H9 (cell line): ENCODE measurements at regions not wholly inside any gene's neighbourhood (a gene's known extent, or its start where the extent isn't known, plus 50 kb on each side); places are given as distances from the start of the nearest gene placed in this dataset.
A peak's percentile ranks its signal among the peaks of the same experiment; 100 is the strongest.

Experiments
- DNase-seq: peaks from one replicate; pipeline ENCODE4 v3.0.0-alpha.2; 2017
- H2AFZ ChIP-seq: one replicate; pipeline ENCODE4 v1.6.1; 2013; ENCODE audit warnings: mild to moderate bottlenecking, low read length, control low read depth, moderate library complexity
- H2AK5ac ChIP-seq: 2 replicates; pipeline ENCODE4 v1.6.1; 2013; ENCODE audit warnings: low read length, control low read depth, mixed read lengths; ENCODE audit not compliant: insufficient read length
- H2BK120ac ChIP-seq: one replicate; pipeline ENCODE4 v1.6.1; 2013; ENCODE audit warnings: low read depth, mild to moderate bottlenecking, low read length, control low read depth, inconsistent platforms; ENCODE audit not compliant: poor library complexity, severe bottlenecking
- H2BK12ac ChIP-seq: 2 replicates; pipeline ENCODE4 v1.6.1; 2013; ENCODE audit warnings: low read length, control low read depth, mixed read lengths, low read depth; ENCODE audit not compliant: insufficient read length
- H2BK15ac ChIP-seq: 2 replicates; pipeline ENCODE4 v1.6.1; 2013; ENCODE audit warnings: low read depth, low read length, control low read depth
- H2BK20ac ChIP-seq: one replicate; pipeline ENCODE4 v1.6.1; 2013; ENCODE audit warnings: low read depth, mild to moderate bottlenecking, low read length, control low read depth, inconsistent platforms; ENCODE audit not compliant: poor library complexity, severe bottlenecking
- H2BK5ac ChIP-seq: 2 replicates; pipeline ENCODE4 v1.6.1; 2013; ENCODE audit warnings: low read length, control low read depth, mixed read lengths; ENCODE audit not compliant: insufficient read length
- H3K14ac ChIP-seq: 2 replicates; pipeline ENCODE4 v1.6.1; 2013; ENCODE audit warnings: low read length, control low read depth; ENCODE audit not compliant: insufficient read depth
- H3K18ac ChIP-seq: 2 replicates; pipeline ENCODE4 v1.6.1; 2013; ENCODE audit warnings: low read depth, mild to moderate bottlenecking, mixed read lengths, low read length, control low read depth; ENCODE audit not compliant: insufficient read length
- H3K23ac ChIP-seq: 2 replicates; pipeline ENCODE4 v1.6.1; 2013; ENCODE audit warnings: low read length, control low read depth, mixed read lengths, low read depth; ENCODE audit not compliant: insufficient read length
- H3K23me2 ChIP-seq: 2 replicates; pipeline ENCODE4 v1.6.1; 2013; ENCODE audit warnings: low read depth, mild to moderate bottlenecking, mixed read lengths, low read length, control low read depth; ENCODE audit not compliant: insufficient read length, poor library complexity, severe bottlenecking
- H3K27ac ChIP-seq: 2 replicates; pipeline ENCODE4 v1.5.1; 2013; ENCODE audit warnings: low read length, control low read depth, mixed read lengths, low read depth; ENCODE audit not compliant: insufficient read length
- H3K27me3 ChIP-seq: 2 replicates; pipeline ENCODE4 v1.6.1; 2013; ENCODE audit warnings: low read length, control low read depth, inconsistent platforms; ENCODE audit not compliant: insufficient read depth
- H3K4ac ChIP-seq: 2 replicates; pipeline ENCODE4 v1.6.1; 2013; ENCODE audit warnings: low read depth, mild to moderate bottlenecking, control low read depth, inconsistent platforms, low read length, moderate library complexity
- H3K4me1 ChIP-seq: 2 replicates; pipeline ENCODE4 v1.6.1; 2013; ENCODE audit warnings: low read length, control low read depth, inconsistent platforms; ENCODE audit not compliant: insufficient read depth
- H3K4me2 ChIP-seq: 2 replicates; pipeline ENCODE4 v1.6.1; 2013; ENCODE audit warnings: low read length, control low read depth, mixed read lengths; ENCODE audit not compliant: insufficient read length, insufficient read depth
- H3K56ac ChIP-seq: 2 replicates; pipeline ENCODE4 v1.6.1; 2013; ENCODE audit warnings: low read depth, mild to moderate bottlenecking, mixed read lengths, low read length, control low read depth; ENCODE audit not compliant: insufficient read length
- H3K79me1 ChIP-seq: 2 replicates; pipeline ENCODE4 v1.6.1; 2013; ENCODE audit warnings: low read depth, mild to moderate bottlenecking, moderate library complexity, low read length, control low read depth, inconsistent platforms; ENCODE audit not compliant: insufficient read depth, poor library complexity, severe bottlenecking
- H3K79me2 ChIP-seq: 2 replicates; pipeline ENCODE4 v1.6.1; 2013; ENCODE audit warnings: low read length, control low read depth, inconsistent platforms; ENCODE audit not compliant: insufficient read depth
- H3K9ac ChIP-seq: 2 replicates; pipeline ENCODE4 v1.6.1; 2013; ENCODE audit warnings: low read length, control low read depth, mixed read lengths; ENCODE audit not compliant: insufficient read length; ENCODE audit errors: extremely low read depth
- H3K9me3 ChIP-seq: one replicate; pipeline ENCODE4 v1.6.1; 2013; ENCODE audit warnings: low read depth, low read length, inconsistent platforms; ENCODE audit not compliant: control insufficient read depth
- H3T11ph ChIP-seq: one replicate; pipeline ENCODE4 v1.6.1; 2013; ENCODE audit warnings: mild to moderate bottlenecking, low read length, control low read depth, inconsistent platforms
- H4K20me1 ChIP-seq: one replicate; pipeline ENCODE4 v1.6.1; 2013; ENCODE audit not compliant: control insufficient read depth, insufficient read length, insufficient read depth
- H4K5ac ChIP-seq: 2 replicates; pipeline ENCODE4 v1.6.1; 2013; ENCODE audit warnings: low read depth, mild to moderate bottlenecking, mixed read lengths, low read length, control low read depth; ENCODE audit not compliant: insufficient read length
- H4K8ac ChIP-seq: replicated peaks from 2 replicates; pipeline ENCODE4 v1.6.1; 2013; ENCODE audit warnings: low read length, control low read depth, mixed read lengths, low read depth; ENCODE audit not compliant: insufficient read length
- H4K91ac ChIP-seq: 2 replicates; pipeline ENCODE4 v1.6.1; 2013; ENCODE audit warnings: low read depth, mild to moderate bottlenecking, moderate library complexity, mixed read lengths, low read length, control low read depth; ENCODE audit not compliant: insufficient read length
- H3K27ac Mint-ChIP-seq, 3 experiments: 2 replicates in 2 of 3; 3 replicates in 1 of 3; pipeline ENCODE4 v1.8.0; 2020 to 2021; ENCODE audit warnings: mixed read lengths in 3 of 3, mild to moderate bottlenecking in 1 of 3, moderate library complexity in 1 of 3
- H3K27me3 Mint-ChIP-seq: 2 replicates; pipeline ENCODE4 v1.8.0; 2021; ENCODE audit warnings: low read depth, mild to moderate bottlenecking, moderate library complexity, mixed read lengths
- H3K36me3 Mint-ChIP-seq, 3 experiments: 2 replicates in 2 of 3; 3 replicates in 1 of 3; pipeline ENCODE4 v1.8.0; 2020 to 2021; ENCODE audit warnings: low read depth in 3 of 3, mixed read lengths in 3 of 3; ENCODE audit not compliant: insufficient read depth in 1 of 3
- H3K4me1 Mint-ChIP-seq, 2 experiments: 2 replicates each; pipeline ENCODE4 v1.8.0; 2020; ENCODE audit warnings: mixed read lengths in 2 of 2
- H3K4me3 Mint-ChIP-seq, 2 experiments: 2 replicates in 1 of 2; 3 replicates in 1 of 2; pipeline ENCODE4 v1.8.0; 2020 to 2021; ENCODE audit warnings: mild to moderate bottlenecking in 2 of 2, mixed read lengths in 2 of 2, moderate library complexity in 1 of 2
- H3K9me3 Mint-ChIP-seq, 2 experiments: 2 replicates in 1 of 2; 3 replicates in 1 of 2; pipeline ENCODE4 v1.8.0; 2020; ENCODE audit warnings: mild to moderate bottlenecking in 2 of 2, mixed read lengths in 2 of 2, moderate library complexity in 1 of 2
- CTCF ChIP-seq: fragments of 200-600 bp; sonication (generic); conservative IDR thresholded peaks from 3 replicates; pipeline ENCODE4 v1.8.0; 2021; ENCODE audit warnings: antibody characterized with exemption, mild to moderate bottlenecking
- whole genome bisulfite sequencing: extraction: QIAGEN DNeasy Blood & Tissue Kit; methylation state at CpG from one replicate; pipeline ENCODE4 v1.1.7; 2013; ENCODE audit warnings: missing lambda C conversion rate, low lambda C conversion rate, mixed read lengths; ENCODE audit not compliant: insufficient read length; ENCODE audit errors: extremely low coverage; 5-methylcytosine and 5-hydroxymethylcytosine counted together

- Mint-ChIP-seq H3K4me3 (no peak overlapping the region), H3K27ac (no peak overlapping the region; a peak in 1 of 7 replicates), H3K36me3 (no peaks in the 10 kb centered on the region; a peak in 2 of 7 replicates), H3K9me3 (no peaks in the 10 kb centered on the region; a peak in 3 of 5 replicates), H3K27me3 (peaks cover 2% of the 10 kb centered on the region; the same call in 1 of the 2 replicates), H3K4me1 (peaks cover 4 to 9% of the 10 kb centered on the region in 2 experiments)
- Histone ChIP-seq H3K56ac (no peak overlapping the region), H3K14ac (no peak overlapping the region), H2BK20ac (no peak overlapping the region), H3K79me2 (no peaks in the 10 kb centered on the region), H4K5ac (no peak overlapping the region), H3K27ac (no peak overlapping the region), H4K20me1 (no peaks in the 10 kb centered on the region), H2BK12ac (no peak overlapping the region), H4K8ac (no peak overlapping the region), H3K23me2 (no peaks in the 10 kb centered on the region), H3K9ac (no peak overlapping the region), H3K9me3 (no peaks in the 10 kb centered on the region), H2AK5ac (no peak overlapping the region), H3K4ac (no peak overlapping the region), H2BK120ac (no peak overlapping the region), H3T11ph (no peak overlapping the region), H3K23ac (no peak overlapping the region), H3K18ac (peak overlapping the region; percentile 21), H2BK15ac (no peak overlapping the region), H3K4me1 (no peaks in the 10 kb centered on the region), H3K4me2 (no peak overlapping the region), H2AFZ (no peak overlapping the region), H4K91ac (no peak overlapping the region), H2BK5ac (no peak overlapping the region), H3K27me3 (no peaks in the 10 kb centered on the region), H3K79me1 (no peaks in the 10 kb centered on the region)
- DNase-seq: no peak
- no CpG with 5 or more reads among the region's 14 CpGs for WGBS
- no peak for TF ChIP-seq CTCF
Measured at GRCh38 chr6:2491137-2491536, 245.7 kb upstream of the GMDS start.
